ENCODE measurements at regions not wholly inside any gene's neighbourhood (a gene's known extent, or its start where the extent isn't known, plus 50 kb on each side); places are given as distances from the start of the nearest gene placed in this dataset.

- DNase-seq = no peak
These were observed 134.9 kb upstream of the HSD17B12 start for GRCh38 chr11:43545610-43546009.

GRCh38 chr11:43546561-43547429, 133.7 kb upstream of the HSD17B12 start:
- no peak for DNase-seq

GRCh38 chr11:43547430-43547831, 133.1 kb upstream of the HSD17B12 start:
- no peak for DNase-seq

DNA sequence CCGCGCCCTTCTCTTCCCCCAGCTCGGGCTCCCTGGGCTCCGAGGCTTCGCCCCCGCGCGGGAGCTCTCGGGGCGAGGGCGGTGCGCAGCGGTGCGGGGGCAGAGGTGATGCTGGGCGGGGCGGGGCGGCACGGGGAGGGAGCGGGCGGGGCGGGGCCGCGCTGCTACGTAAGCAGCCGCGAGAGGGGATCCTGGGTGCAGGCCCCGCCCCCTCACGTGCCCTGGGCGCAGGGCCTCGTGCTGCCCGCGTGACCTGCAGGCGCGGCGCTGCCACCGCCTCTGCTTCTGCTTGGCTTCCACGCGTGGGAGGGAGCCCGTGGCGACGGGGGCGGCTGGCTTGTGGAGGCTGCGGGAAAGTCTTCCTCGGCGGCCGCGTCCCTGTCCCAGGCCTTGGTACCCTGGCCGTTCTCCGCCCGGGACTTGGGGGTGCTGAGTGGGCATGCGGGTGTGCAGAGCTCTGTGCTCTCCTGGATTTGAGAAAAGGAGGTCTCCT, 132.6 kb upstream of the HSD17B12 start:
- peak; percentile 15 for DNase-seq

DNA sequence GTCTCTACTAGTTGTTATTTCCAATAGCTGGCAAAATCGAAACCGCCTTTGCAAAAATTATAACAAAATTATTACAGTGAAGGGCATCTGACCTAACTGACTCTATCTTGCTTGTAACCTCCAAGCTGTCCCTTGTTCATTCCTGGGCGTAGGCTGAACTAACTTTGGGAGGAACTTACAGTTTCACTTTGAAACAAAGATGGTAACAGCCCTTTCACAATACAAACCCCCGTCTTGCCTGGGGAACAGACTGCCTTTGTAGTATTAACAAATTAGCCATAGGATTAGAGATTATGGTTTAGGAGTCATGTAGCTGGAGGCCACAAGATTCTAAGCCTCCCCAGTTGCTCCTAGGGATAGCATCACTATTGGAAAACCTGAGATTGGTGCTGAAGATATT, 131.6 kb upstream of the HSD17B12 start:
- no peak for DNase-seq

GRCh38 chr11:43549624-43550023, 130.9 kb upstream of the HSD17B12 start:
- DNase-seq = no peak

DNA sequence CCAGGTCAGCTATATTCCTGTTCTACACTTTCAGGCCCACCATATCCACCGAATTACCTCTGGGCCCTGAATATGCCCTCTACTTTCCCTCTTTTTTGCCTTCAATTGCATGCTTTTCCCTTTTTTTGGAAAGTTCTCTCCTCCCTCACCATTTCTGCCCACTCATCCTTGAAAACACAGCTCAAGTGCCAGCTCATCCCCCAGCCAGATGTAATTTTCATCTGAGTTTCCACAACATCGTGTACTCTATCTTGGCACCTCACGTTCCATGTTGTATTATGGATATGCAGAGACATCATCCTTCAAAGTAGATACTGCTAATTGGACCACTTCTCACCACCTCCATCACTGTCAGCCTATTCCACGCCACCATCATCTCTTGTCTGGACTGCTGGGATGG, 129.8 kb upstream of the HSD17B12 start:
- DNase-seq = no peak

DNA sequence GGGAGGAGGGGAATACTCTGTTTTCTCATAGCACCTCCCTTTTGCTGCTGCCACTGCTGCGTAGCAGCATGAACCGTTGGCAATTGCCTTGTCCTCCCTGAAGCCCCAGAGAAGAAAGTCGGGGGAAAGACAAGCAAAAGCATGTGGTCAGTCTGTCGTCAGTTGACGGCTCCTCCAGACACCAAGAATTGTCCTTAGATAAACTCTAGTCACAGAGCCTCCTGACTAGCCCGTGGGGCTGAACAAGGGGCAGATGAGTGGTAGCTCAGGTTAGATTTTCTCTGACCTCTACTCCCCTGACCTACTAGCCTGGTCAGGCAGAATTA, 126.4 kb upstream of the HSD17B12 start:
- DNase-seq = no peak

GRCh38 chr11:43555186-43555585, 125.4 kb upstream of the HSD17B12 start:
- no peak for DNase-seq

DNA sequence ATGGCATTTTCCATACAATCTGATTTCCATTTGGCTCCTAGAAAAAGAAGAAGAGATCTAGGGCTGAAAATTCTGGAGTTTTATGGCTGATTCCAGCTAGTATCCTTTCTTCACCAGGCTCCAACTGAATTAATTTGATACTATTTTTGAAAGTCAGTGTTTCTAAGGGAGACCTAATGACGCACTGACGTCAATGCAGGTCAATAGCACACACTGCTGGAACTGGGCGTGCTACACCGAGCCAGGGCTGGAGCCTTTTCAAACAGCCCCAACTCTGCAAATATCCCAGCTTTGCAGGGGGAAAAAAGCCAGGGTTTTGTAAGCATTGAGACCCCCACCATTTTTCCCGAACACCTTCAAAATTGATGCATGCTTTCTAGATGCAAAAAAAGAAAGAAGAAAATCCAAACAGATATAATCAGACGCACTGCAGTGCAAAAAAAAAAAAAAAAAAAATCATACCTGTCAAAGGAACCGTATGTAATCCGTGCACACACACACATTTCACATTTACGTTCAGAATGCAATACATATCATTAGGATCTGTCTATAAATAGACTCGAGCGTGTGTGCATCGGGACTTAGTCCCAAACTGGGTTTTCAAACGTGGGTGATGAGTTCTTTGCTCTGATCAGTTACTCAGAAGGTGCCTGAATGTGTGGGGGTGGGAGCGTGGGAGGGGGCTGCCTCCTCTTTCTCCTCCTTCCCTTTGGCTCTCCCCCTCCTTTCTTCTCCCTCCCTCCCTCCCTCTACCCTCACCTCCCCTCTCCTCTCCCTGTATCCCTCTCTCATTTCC, 124.5 kb upstream of the HSD17B12 start:
- DNase-seq = no peak

GRCh38 chr11:43556612-43557375, 123.7 kb upstream of the HSD17B12 start:
- no peak for DNase-seq

GRCh38 chr11:43557553-43558110, 122.9 kb upstream of the HSD17B12 start:
- DNase-seq = no peak

GRCh38 chr11:43558146-43558545, 122.4 kb upstream of the HSD17B12 start:
- DNase-seq = no peak

GRCh38 chr11:43558556-43559127, 121.9 kb upstream of the HSD17B12 start:
- DNase-seq = no peak

DNA sequence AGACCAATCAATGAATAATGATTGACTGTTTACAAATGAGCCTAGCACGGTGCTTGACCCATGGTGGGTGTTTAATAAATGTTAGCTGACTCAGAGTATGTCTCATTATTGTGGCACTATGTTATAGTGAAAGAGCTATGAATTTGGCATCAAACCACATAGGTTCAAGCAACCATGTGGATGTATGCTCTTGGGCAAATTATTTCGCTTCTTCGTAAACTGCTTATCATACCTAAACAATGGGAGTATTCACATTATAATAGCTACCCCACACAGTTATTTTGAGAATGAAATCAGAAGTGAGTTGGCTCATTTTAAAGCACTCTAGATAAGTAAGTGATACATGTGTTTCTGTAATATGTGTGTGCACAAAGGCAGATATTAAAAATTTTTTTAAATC, 118.7 kb upstream of the HSD17B12 start:
- no peak for DNase-seq

GRCh38 chr11:43567396-43567975, 113.1 kb upstream of the HSD17B12 start:
- peak; percentile 84 for DNase-seq

DNA sequence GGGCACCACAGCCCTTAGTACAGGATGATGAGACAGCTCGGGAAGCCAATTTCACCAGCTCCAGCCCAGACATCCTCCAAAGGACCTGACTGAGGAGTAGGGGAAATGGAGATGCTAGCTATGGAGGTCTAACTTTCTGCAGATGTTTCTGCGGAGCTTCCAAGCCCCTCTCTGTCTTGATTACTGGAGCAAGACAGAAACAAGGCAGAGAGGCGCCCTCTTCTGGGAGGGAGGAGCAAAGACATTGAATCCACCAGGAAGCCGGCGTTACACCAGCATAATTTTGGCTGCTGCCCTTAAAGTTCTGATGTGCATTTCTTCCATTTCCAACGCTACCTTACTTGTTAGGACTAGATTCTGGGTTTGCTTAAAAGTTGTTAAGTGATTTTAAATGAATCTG, 107.3 kb upstream of the HSD17B12 start:
- peak; percentile 65 for DNase-seq

DNA sequence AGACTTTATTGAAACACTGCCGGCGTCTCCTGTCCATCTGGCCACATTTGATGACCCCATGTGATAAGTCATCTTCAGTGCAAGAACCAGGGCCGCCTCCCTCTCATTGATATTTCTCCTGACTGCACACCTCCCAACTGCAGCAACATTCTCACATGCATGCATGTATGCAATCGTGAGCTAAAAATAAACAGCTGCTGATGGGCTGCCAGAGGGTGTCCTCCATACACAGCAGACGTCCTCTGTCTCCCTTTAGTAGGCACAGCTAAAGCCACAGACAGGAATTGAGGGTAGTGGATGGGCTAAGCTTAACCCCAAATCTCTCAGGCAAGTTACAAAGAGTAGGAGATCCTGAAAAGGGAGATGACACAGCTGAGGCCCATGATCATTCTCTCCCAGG, 106.7 kb upstream of the HSD17B12 start:
- no peak for DNase-seq

- no peak for DNase-seq
These were observed 106.1 kb upstream of the HSD17B12 start for GRCh38 chr11:43574411-43574810.

DNA sequence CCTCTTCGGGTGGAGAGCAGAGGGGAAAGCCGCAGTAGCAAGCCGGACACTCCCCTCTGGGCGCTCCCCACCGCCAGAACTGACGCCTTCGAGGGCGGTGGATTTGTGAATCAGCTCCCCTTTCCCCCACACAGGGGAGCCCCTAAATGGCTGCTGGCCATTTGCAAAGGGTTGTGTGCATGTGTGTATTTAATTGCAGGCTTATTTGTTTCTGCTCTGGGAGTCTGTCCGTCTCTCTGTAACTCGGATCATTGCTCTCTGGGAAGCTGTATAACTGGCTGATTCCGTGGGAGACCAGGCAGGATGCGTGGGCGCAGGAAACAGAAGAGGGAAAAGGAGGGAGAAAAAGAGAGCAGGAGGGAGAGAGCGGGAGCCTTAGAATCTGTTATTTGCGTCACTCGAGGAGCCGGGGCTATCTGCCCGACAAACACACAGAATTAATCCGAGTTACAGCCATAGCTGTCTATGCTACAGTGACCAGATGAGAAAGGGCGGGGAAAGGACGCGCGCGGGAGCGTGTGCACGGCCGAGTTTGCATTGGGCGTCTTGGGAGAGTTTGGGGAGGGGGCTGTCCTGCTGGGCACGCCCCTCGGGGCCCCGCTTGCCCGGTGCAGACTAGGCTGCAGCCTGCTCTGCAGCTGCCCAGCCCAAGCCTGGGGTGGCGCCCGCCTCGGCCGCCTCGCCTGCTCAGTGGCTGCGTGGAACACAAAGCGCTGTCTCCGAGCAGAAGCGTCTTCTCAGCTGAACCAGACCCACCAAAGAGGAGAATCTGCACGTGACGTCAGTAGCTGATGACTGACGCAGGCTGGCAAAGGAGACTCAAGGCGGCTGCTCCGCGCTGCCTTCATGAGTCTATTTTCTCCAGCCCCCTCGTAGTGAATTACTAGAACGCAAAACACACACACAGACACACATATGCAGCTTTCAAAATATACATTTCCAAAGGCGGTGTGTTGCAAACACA, 105.3 kb upstream of the HSD17B12 start:
- DNase-seq = peak; percentile 41

- DNase-seq = no peak
These were observed 104.6 kb upstream of the HSD17B12 start for GRCh38 chr11:43575913-43576310.

Measured in hematopoietic multipotent progenitor cell treated with erythropoietin and hydrocortisone succinate and interleukin-3 and kit ligand, for 6 days (in vitro differentiated cells).